H1 (cell line): ENCODE measurements at regions not wholly inside any gene's neighbourhood (a gene's known extent, or its start where the extent isn't known, plus 50 kb on each side); places are given as distances from the start of the nearest gene placed in this dataset.

Source experiments
- ASH2L ChIP-seq: fragments of 200-600, 300-600 bp; sonication (generic); IDR thresholded peaks from one replicate; pipeline ENCODE4 v1.7.1; 2017; ENCODE audit warnings: low read length
- BCL11A ChIP-seq, 2 experiments: IDR thresholded peaks; one replicate each; pipeline ENCODE4 v1.6.1; 2011; ENCODE audit warnings: low read depth in 2 of 2, low read length in 2 of 2, mild to moderate bottlenecking in 2 of 2
- CHD7 ChIP-seq: fragments of 300-600 bp; sonication (generic); IDR thresholded peaks from 2 replicates; pipeline ENCODE4 v1.7.1; 2012; ENCODE audit warnings: low read length, moderate library complexity, mild to moderate bottlenecking, inconsistent platforms; ENCODE audit not compliant: insufficient replicate concordance
- EGR1 ChIP-seq: IDR thresholded peaks from 2 replicates; pipeline ENCODE4 v1.6.1; 2011; ENCODE audit warnings: low read depth, low read length, borderline replicate concordance
- KDM4A ChIP-seq: IDR thresholded peaks from one replicate; pipeline ENCODE4 v1.7.1; 2012; ENCODE audit warnings: low read depth, mild to moderate bottlenecking, moderate library complexity, low read length, inconsistent platforms; ENCODE audit not compliant: severe bottlenecking
- RAD21 ChIP-seq, 2 experiments: IDR thresholded peaks in 1 of 2; conservative IDR thresholded peaks in 1 of 2; 2 replicates each; pipeline ENCODE4 v1.6.1; 2011; ENCODE audit warnings: low read depth in 2 of 2, low read length in 2 of 2, improper control_type of control experiment in 1 of 2, inconsistent platforms in 1 of 2, mild to moderate bottlenecking in 1 of 2, moderate library complexity in 1 of 2
- RNF2 ChIP-seq: fragments of 200-900, 300-1000 bp; sonication (generic); IDR thresholded peaks from 2 replicates; pipeline ENCODE4 v1.7.1; 2016; ENCODE audit warnings: borderline replicate concordance, low read depth, mild to moderate bottlenecking, antibody characterized with exemption, low read length; ENCODE audit not compliant: poor library complexity, severe bottlenecking; ENCODE audit errors: missing control alignments
- SP2 ChIP-seq: IDR thresholded peaks from 2 replicates; pipeline ENCODE4 v1.6.1; 2012; ENCODE audit warnings: mild to moderate bottlenecking, low read length, inconsistent platforms
- SUZ12 ChIP-seq: fragments of 200-600 bp; sonication (generic); IDR thresholded peaks from 2 replicates; pipeline ENCODE4 v1.6.1; 2012; ENCODE audit warnings: mild to moderate bottlenecking, inconsistent platforms, low read length, moderate library complexity, mixed read lengths
- TCF12 ChIP-seq: IDR thresholded peaks from 2 replicates; pipeline ENCODE4 v1.6.1; 2011; ENCODE audit warnings: low read depth, mild to moderate bottlenecking, low read length
- TF ChIP-seq, protein P1 (sequence below): IDR thresholded peaks from 2 replicates; pipeline ENCODE4 v1.6.1; 2012; ENCODE audit warnings: inconsistent platforms

- no peak for TF ChIP-seq CHD7
- no peak for TF ChIP-seq SUZ12
- TF ChIP-seq BCL11A (IDR thresholded peaks at IDR 0.05; ENCODE audit: low read depth in 2 of 2, low read length in 2 of 2), result no peak
- TF ChIP-seq KDM4A, result no peak
- TF ChIP-seq, protein P1, sequence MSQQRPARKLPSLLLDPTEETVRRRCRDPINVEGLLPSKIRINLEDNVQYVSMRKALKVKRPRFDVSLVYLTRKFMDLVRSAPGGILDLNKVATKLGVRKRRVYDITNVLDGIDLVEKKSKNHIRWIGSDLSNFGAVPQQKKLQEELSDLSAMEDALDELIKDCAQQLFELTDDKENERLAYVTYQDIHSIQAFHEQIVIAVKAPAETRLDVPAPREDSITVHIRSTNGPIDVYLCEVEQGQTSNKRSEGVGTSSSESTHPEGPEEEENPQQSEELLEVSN, result no peak
- TF ChIP-seq RAD21 (IDR thresholded peaks at IDR 0.05 in 1 of 2, conservative IDR thresholded peaks at IDR 0.05 in 1 of 2; ENCODE audit: low read depth in 2 of 2, low read length in 2 of 2), result no peak
- no peak for TF ChIP-seq TCF12
- no peak for TF ChIP-seq RNF2
- no peak for TF ChIP-seq ASH2L
- TF ChIP-seq SP2, result no peak
- TF ChIP-seq EGR1, result no peak
Measured at GRCh38 chr10:8921568-8921967, 867.1 kb downstream of the GATA3 start (continued).
